Smooth muscle cell (in vitro differentiated cells): ENCODE measurements at regions not wholly inside any gene's neighbourhood (a gene's known extent, or its start where the extent isn't known, plus 50 kb on each side); places are given as distances from the start of the nearest gene placed in this dataset.

Experiments
- DNase-seq: peaks from one replicate; lab custom pipeline; 2025; ENCODE audit not compliant: unreplicated experiment; lab: John Stamatoyannopoulos, UW
- H2AFZ ChIP-seq: fragments of 200-600 bp; sonication (generic); 2 replicates; pipeline ENCODE4 v1.6.0; 2016; ENCODE audit warnings: antibody characterized with exemption, low read depth, mild to moderate bottlenecking
- H3F3A ChIP-seq: fragments of 200-600 bp; sonication (generic); 2 replicates; pipeline ENCODE4 v1.6.0; 2017; ENCODE audit warnings: antibody characterized with exemption, low read depth
- H3K27ac ChIP-seq: fragments of 200-600 bp; sonication (generic); 2 replicates; pipeline ENCODE4 v1.5.1; 2016; ENCODE audit warnings: low read depth, mild to moderate bottlenecking
- H3K27me3 ChIP-seq: fragments of 200-600 bp; sonication (generic); 2 replicates; pipeline ENCODE4 v1.6.1; 2016; ENCODE audit warnings: low read depth, mild to moderate bottlenecking
- H3K36me3 ChIP-seq: fragments of 200-600 bp; sonication (generic); 2 replicates; pipeline ENCODE4 v1.5.1; 2016; ENCODE audit warnings: low read depth
- H3K4me1 ChIP-seq: fragments of 200-600 bp; sonication (generic); 2 replicates; pipeline ENCODE4 v1.5.1; 2016; ENCODE audit warnings: low read depth
- H3K4me2 ChIP-seq: fragments of 200-600 bp; sonication (generic); 2 replicates; pipeline ENCODE4 v1.6.0; 2016; ENCODE audit warnings: mild to moderate bottlenecking
- H3K4me3 ChIP-seq: fragments of 200-600 bp; sonication (generic); 2 replicates; pipeline ENCODE4 v1.5.1; 2016; ENCODE audit warnings: mild to moderate bottlenecking
- H3K79me2 ChIP-seq: fragments of 200-600 bp; sonication (generic); 2 replicates; pipeline ENCODE4 v1.6.0; 2016; ENCODE audit warnings: low read depth, mild to moderate bottlenecking
- H3K9ac ChIP-seq: fragments of 200-600 bp; sonication (generic); 2 replicates; pipeline ENCODE4 v1.6.0; 2016; ENCODE audit warnings: low read depth
- H3K9me3 ChIP-seq: fragments of 200-600 bp; sonication (generic); replicated peaks from 2 replicates; pipeline ENCODE4 v1.5.1; 2016; ENCODE audit warnings: low read depth
- H4K20me1 ChIP-seq: fragments of 200-600 bp; sonication (generic); 2 replicates; pipeline ENCODE4 v1.6.0; 2016; ENCODE audit warnings: low read depth
- CTCF ChIP-seq: fragments of 200-600 bp; sonication (generic); IDR thresholded peaks from 2 replicates; pipeline ENCODE4 v1.5.1; 2017; ENCODE audit warnings: borderline replicate concordance, mild to moderate bottlenecking, antibody characterized with exemption; ENCODE audit not compliant: insufficient read depth, poor library complexity, severe bottlenecking
- WGBS: methylation state at CpG from one replicate; pipeline ENCODE4 v1.1.7; 2016; ENCODE audit warnings: low lambda C conversion rate; 5-methylcytosine and 5-hydroxymethylcytosine counted together

GRCh38 chr6:139611327-139612134 is 237.1 kb upstream of the CITED2 start:
- Histone ChIP-seq H3K9ac (no peak overlapping the region), H2AFZ (no peak overlapping the region), H3K79me2 (no peaks in the 10 kb centered on the region), H3K27ac (no peak overlapping the region), H3K36me3 (no peaks in the 10 kb centered on the region), H4K20me1 (no peaks in the 10 kb centered on the region), H3F3A (no peaks in the 10 kb centered on the region), H3K27me3 (no peaks in the 10 kb centered on the region), H3K4me1 (peaks cover 13% of the 10 kb centered on the region), H3K4me3 (no peak overlapping the region), H3K4me2 (no peak overlapping the region), H3K9me3 (no peaks in the 10 kb centered on the region)
- 88% methylated on average over 8 of the region's 8 CpGs for WGBS
- TF ChIP-seq CTCF, result no peak
- DNase-seq, result no peak

- WGBS, result 75% methylated on average over 3 of the region's 3 CpGs
These were observed 234.2 kb upstream of the CITED2 start for GRCh38 chr6:139608466-139609261.

GRCh38 chr6:139605350-139605749 is 230.9 kb upstream of the CITED2 start:
- Histone ChIP-seq H3K9ac (no peak overlapping the region), H2AFZ (no peak overlapping the region), H3K27me3 (no peaks in the 10 kb centered on the region), H3F3A (no peaks in the 10 kb centered on the region), H3K9me3 (no peaks in the 10 kb centered on the region), H4K20me1 (no peaks in the 10 kb centered on the region), H3K36me3 (no peaks in the 10 kb centered on the region), H3K4me2 (no peak overlapping the region), H3K4me1 (peaks cover 30% of the 10 kb centered on the region), H3K27ac (no peak overlapping the region), H3K79me2 (no peaks in the 10 kb centered on the region), H3K4me3 (no peak overlapping the region)
- no peak for TF ChIP-seq CTCF
- 70% methylated on average over 3 of the region's 3 CpGs for WGBS
- no peak for DNase-seq

More at GRCh38 chr6:139608466-139609261, 234.2 kb upstream of the CITED2 start:
- Histone ChIP-seq H3F3A (no peaks in the 10 kb centered on the region), H3K4me1 (peaks cover 15% of the 10 kb centered on the region), H3K4me3 (no peak overlapping the region), H3K9me3 (no peaks in the 10 kb centered on the region), H3K4me2 (peak overlapping the region; percentile 42), H3K27me3 (no peaks in the 10 kb centered on the region), H2AFZ (no peak overlapping the region), H3K27ac (peak overlapping the region; percentile 41), H3K9ac (no peak overlapping the region), H3K36me3 (no peaks in the 10 kb centered on the region), H4K20me1 (no peaks in the 10 kb centered on the region), H3K79me2 (no peaks in the 10 kb centered on the region)
- no peak for TF ChIP-seq CTCF
- no peak for DNase-seq
